PC-9 (cell line): ENCODE measurements at regions not wholly inside any gene's neighbourhood (a gene's known extent, or its start where the extent isn't known, plus 50 kb on each side); places are given as distances from the start of the nearest gene placed in this dataset.

ENCODE experiments used
- CTCF ChIP-seq: fragments of 200-600 bp; sonication (generic); conservative IDR thresholded peaks from 2 replicates; pipeline ENCODE4 v1.6.1; 2017; ENCODE audit warnings: mixed run types, antibody characterized with exemption, mild to moderate bottlenecking, moderate library complexity
- EZH2 ChIP-seq: fragments of 200-600 bp; sonication (generic); IDR thresholded peaks from 2 replicates; pipeline ENCODE4 v1.8.0; 2017; ENCODE audit warnings: antibody characterized with exemption, low read depth

DNA sequence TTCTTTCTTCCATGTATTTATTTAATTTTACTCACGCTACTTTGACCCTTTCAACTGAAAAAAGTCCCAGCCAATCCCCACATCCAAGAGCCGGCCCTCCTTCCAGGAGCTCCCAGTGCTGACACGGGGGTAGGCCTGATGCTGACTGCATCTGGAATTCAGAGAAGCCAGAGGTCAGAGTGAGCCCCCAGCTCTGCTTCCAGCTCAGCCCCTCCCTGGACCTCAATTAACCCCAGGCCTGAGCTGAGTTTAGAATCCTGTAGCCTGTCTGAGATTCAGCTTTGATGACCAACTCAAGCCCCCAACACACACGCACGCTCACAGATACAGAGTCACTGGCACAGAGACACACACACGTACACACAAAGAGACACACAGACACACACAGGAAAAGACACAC lies 247.9 kb downstream of the NPHP4 start:
- TF ChIP-seq CTCF (no peak), EZH2 (no peak)
